ENCODE measurements at regions not wholly inside any gene's neighbourhood (a gene's known extent, or its start where the extent isn't known, plus 50 kb on each side); places are given as distances from the start of the nearest gene placed in this dataset.

- H3K9me3 ChIP-seq (ENCODE audit: control extremely low read depth in 1 of 3, control insufficient read depth in 2 of 3, insufficient read depth in 1 of 3, low read length in 2 of 3), result peaks cover 0 to 5% (median 0%) of the 10 kb centered on the region in 3 donors
- POLR2A ChIA-PET, result no interaction called here
These were observed 571.3 kb downstream of the GABRG2 start for GRCh38 chr5:162638849-162639248.

GRCh38 chr5:162641142-162641813 is 573.7 kb downstream of the GABRG2 start:
- Mint-ChIP-seq H3K27me3 (no peaks in the 10 kb centered on the region), H3K9me3 (ENCODE audit: insufficient read depth) (peaks cover 8% of the 10 kb centered on the region), H3K4me1 (no peaks in the 10 kb centered on the region), H3K4me3 (no peak overlapping the region), H3K27ac (no peak overlapping the region)
- Histone ChIP-seq H3K27me3 (replicated peaks in 1 of 4; ENCODE audit: control extremely low read depth in 1 of 4, control insufficient read depth in 3 of 4, insufficient read depth in 4 of 4, low read length in 3 of 4) (no peaks in the 10 kb centered on the region), H3K27ac (ENCODE audit: low read length in 2 of 2) (no peak overlapping the region), H3K9ac (ENCODE audit: low read length) (no peak overlapping the region), H3K79me2 (ENCODE audit: control insufficient read depth, insufficient read depth, low read length) (no peaks in the 10 kb centered on the region), H2AFZ (ENCODE audit: insufficient read depth, low read depth, low read length, poor library complexity, severe bottlenecking) (no peak overlapping the region), H3K4me2 (replicated peaks; ENCODE audit: low read depth, low read length, poor library complexity, severe bottlenecking) (no peak overlapping the region), H3K9me3 (ENCODE audit: control extremely low read depth in 1 of 3, control insufficient read depth in 2 of 3, insufficient read depth in 1 of 3, low read length in 2 of 3) (no peaks in the 10 kb centered on the region), H3K36me3 (replicated peaks in 1 of 2; ENCODE audit: control extremely low read depth in 1 of 2, control insufficient read depth in 1 of 2, extremely low read depth in 1 of 2, insufficient read depth in 2 of 2, low read length in 1 of 2) (no peaks in the 10 kb centered on the region), H3K4me1 (ENCODE audit: control insufficient read depth in 2 of 2, insufficient read depth in 2 of 2, low read length in 2 of 2) (no peaks in the 10 kb centered on the region), H3K4me3 (ENCODE audit: control extremely low read depth in 1 of 5, extremely low read depth in 1 of 5, insufficient read depth in 1 of 5, low read depth in 2 of 5, low read length in 4 of 5) (no peak overlapping the region), H4K20me1 (ENCODE audit: control insufficient read depth, insufficient read depth, low read length, poor library complexity, severe bottlenecking) (no peaks in the 10 kb centered on the region)
- intact Hi-C loops (cut with micrococcal nuclease), result no loop called here
- ChIA-PET CTCF (no interaction called here), POLR2A (no interaction called here)
- ATAC-seq (ENCODE audit: low read depth) (no peak), DNase-seq (no peak)
- no CpG with 5 or more reads among the region's 4 CpGs for WGBS (ENCODE audit: insufficient coverage)
- TF ChIP-seq CTCF (IDR thresholded peaks at IDR 0.05), result no peak
- TF ChIP-seq EZH2 (IDR thresholded peaks at IDR 0.05; ENCODE audit: borderline replicate concordance, insufficient read depth, low read depth, low read length, poor library complexity, severe bottlenecking), result no peak

More at GRCh38 chr5:162638849-162639248, 571.3 kb downstream of the GABRG2 start:
- no peak overlapping the region for H3K4me3 ChIP-seq (ENCODE audit: control extremely low read depth in 1 of 5, extremely low read depth in 1 of 5, insufficient read depth in 1 of 5, low read depth in 2 of 5, low read length in 4 of 5)
- CTCF ChIA-PET, result no interaction called here
- H3K4me2 ChIP-seq (replicated peaks; ENCODE audit: low read depth, low read length, poor library complexity, severe bottlenecking), result no peak overlapping the region
- Mint-ChIP-seq H3K27ac (no peak overlapping the region), H3K4me3 (no peak overlapping the region), H3K9me3 (ENCODE audit: insufficient read depth) (peaks cover 13% of the 10 kb centered on the region), H3K27me3 (no peaks in the 10 kb centered on the region), H3K4me1 (no peaks in the 10 kb centered on the region)
- no peak overlapping the region for H2AFZ ChIP-seq (ENCODE audit: insufficient read depth, low read depth, low read length, poor library complexity, severe bottlenecking)
- no CpG with 5 or more reads among the region's 1 CpG for WGBS (ENCODE audit: insufficient coverage)
- H3K4me1 ChIP-seq (ENCODE audit: control insufficient read depth in 2 of 2, insufficient read depth in 2 of 2, low read length in 2 of 2), result no peaks in the 10 kb centered on the region
- H3K79me2 ChIP-seq (ENCODE audit: control insufficient read depth, insufficient read depth, low read length), result no peaks in the 10 kb centered on the region
- H3K27ac ChIP-seq (ENCODE audit: low read length in 2 of 2), result no peak overlapping the region
- H3K27me3 ChIP-seq (replicated peaks in 1 of 4; ENCODE audit: control extremely low read depth in 1 of 4, control insufficient read depth in 3 of 4, insufficient read depth in 4 of 4, low read length in 3 of 4), result no peaks in the 10 kb centered on the region
- no peak for DNase-seq
- ATAC-seq (ENCODE audit: low read depth), result no peak
- H3K9ac ChIP-seq (ENCODE audit: low read length), result no peak overlapping the region
- no peaks in the 10 kb centered on the region for H3K36me3 ChIP-seq (replicated peaks in 1 of 2; ENCODE audit: control extremely low read depth in 1 of 2, control insufficient read depth in 1 of 2, extremely low read depth in 1 of 2, insufficient read depth in 2 of 2, low read length in 1 of 2)
- H4K20me1 ChIP-seq (ENCODE audit: control insufficient read depth, insufficient read depth, low read length, poor library complexity, severe bottlenecking), result no peaks in the 10 kb centered on the region
- intact Hi-C loops (cut with micrococcal nuclease), result no loop called here
- TF ChIP-seq CTCF (IDR thresholded peaks at IDR 0.05), result no peak
- TF ChIP-seq EZH2 (IDR thresholded peaks at IDR 0.05; ENCODE audit: borderline replicate concordance, insufficient read depth, low read depth, low read length, poor library complexity, severe bottlenecking), result no peak

Measured in B cell (primary cell).